A549 (cell line): ENCODE measurements at regions not wholly inside any gene's neighbourhood (a gene's known extent, or its start where the extent isn't known, plus 50 kb on each side); places are given as distances from the start of the nearest gene placed in this dataset.

Experiments
- ATAC-seq, 2 experiments: fragments of 200-7000 bp in 1 of 2; fragments of >200 bp in 1 of 2; cut with Nextera tagmentation in 1 of 2; cut with Tn5 transposase in 1 of 2; 3 replicates each; pipeline versions ENCODE4 v1.8.0 to v1.9.1; 2018 to 2020; ENCODE audit warnings: mild to moderate bottlenecking in 1 of 2, moderate library complexity in 1 of 2
- CTCF ChIA-PET: fragments of 300-600 bp; sonication (Branson Sonifier 250); formaldehyde crosslinking; extraction: SDS; loops from one replicate; lab custom pipeline; 2021; ENCODE audit warnings: antibody characterized with exemption, inconsistent platforms; lab: Yijun Ruan, JAX
- POLR2A ChIA-PET: fragments of 350-600 bp; formaldehyde crosslinking; extraction: SDS; loops from one replicate; lab custom pipeline; 2021; ENCODE audit warnings: antibody characterized with exemption, inconsistent platforms; lab: Yijun Ruan, JAX
- DNase-seq, 2 experiments: peaks; one replicate each; pipeline versions ENCODE4 v3.0.0 to v3.0.0-alpha.2; 2011 to 2016; ENCODE audit warnings: low read depth in 1 of 2, low spot score in 1 of 2
- FAIRE-seq: peaks from 2 replicates; lab custom pipeline; 2011; peaks lifted over from hg19 to GRCh38; lab: Jason Lieb, UNC
- H3K27ac ChIP-seq, 2 experiments: fragments of >200 bp; sonication (Bioruptor Twin); formaldehyde crosslinking; 3 replicates each; pipeline ENCODE4 v1.5.1; 2016 to 2017
- H3K4me1 ChIP-seq: fragments of >200 bp; sonication (Bioruptor Twin); formaldehyde crosslinking; 3 replicates; pipeline ENCODE4 v1.6.1; 2016
- H3K4me2 ChIP-seq: fragments of >200 bp; sonication (Bioruptor Twin); formaldehyde crosslinking; 3 replicates; pipeline ENCODE4 v1.6.1; 2016
- H3K4me3 ChIP-seq: fragments of >200 bp; sonication (Bioruptor Twin); formaldehyde crosslinking; 3 replicates; pipeline ENCODE4 v1.5.1; 2016
- H3K9me3 ChIP-seq: fragments of >200 bp; sonication (Bioruptor Twin); formaldehyde crosslinking; 3 replicates; pipeline ENCODE4 v1.6.1; 2016
- ATOH8 ChIP-seq: fragments of 250-450 bp; sonication (Bioruptor Pico); IDR thresholded peaks from 2 replicates; pipeline ENCODE4 v1.5.0; 2020; ENCODE audit warnings: low read depth, mild to moderate bottlenecking, moderate library complexity
- BCL3 ChIP-seq: fragments of >200 bp; sonication (Bioruptor Twin); formaldehyde crosslinking; IDR thresholded peaks from 3 replicates; pipeline ENCODE4 v1.6.1; 2016
- CBX8 ChIP-seq: fragments of 200-600 bp; sonication (generic); IDR thresholded peaks from 2 replicates; pipeline ENCODE4 v1.6.1; 2016
- CTCF ChIP-seq: fragments of >200 bp; sonication (Bioruptor Twin); formaldehyde crosslinking; IDR thresholded peaks from 3 replicates; pipeline ENCODE4 v1.5.1; 2016
- E2F6 ChIP-seq: IDR thresholded peaks from 2 replicates; pipeline ENCODE4 v1.6.1; 2012; ENCODE audit warnings: low read depth, borderline replicate concordance
- EHF ChIP-seq: fragments of 250-450 bp; sonication (Bioruptor Pico); IDR thresholded peaks from 2 replicates; pipeline ENCODE4 v1.5.0; 2020; ENCODE audit warnings: mild to moderate bottlenecking
- EP300 ChIP-seq, 2 experiments: fragments of >200 bp; sonication (Bioruptor Twin); formaldehyde crosslinking; IDR thresholded peaks; 2 replicates in 1 of 2; 3 replicates in 1 of 2; pipeline ENCODE4 v1.6.1; 2016 to 2017
- ESRRA ChIP-seq: fragments of 150-350 bp; IDR thresholded peaks from 2 replicates; pipeline ENCODE4 v1.6.1; 2014; ENCODE audit warnings: mild to moderate bottlenecking, low read length, borderline replicate concordance
- HOXA7 ChIP-seq: fragments of 250-450 bp; sonication (Bioruptor Pico); IDR thresholded peaks from 2 replicates; pipeline ENCODE4 v1.5.0; 2020; ENCODE audit warnings: mild to moderate bottlenecking, moderate library complexity
- HOXB5 ChIP-seq: fragments of 250-450 bp; sonication (Bioruptor Pico); IDR thresholded peaks from 2 replicates; pipeline ENCODE4 v1.5.0; 2020; ENCODE audit warnings: mild to moderate bottlenecking, moderate library complexity
- KDM1A ChIP-seq: fragments of 200-600 bp; sonication (generic); IDR thresholded peaks from 2 replicates; pipeline ENCODE4 v1.6.1; 2016; ENCODE audit warnings: low read depth, mild to moderate bottlenecking
- MAZ ChIP-seq: fragments of 150-350 bp; IDR thresholded peaks from 2 replicates; pipeline ENCODE4 v1.6.1; 2014; ENCODE audit warnings: antibody characterized with exemption, low read depth, low read length, borderline replicate concordance
- MYC ChIP-seq: IDR thresholded peaks from 2 replicates; pipeline ENCODE4 v1.6.1; 2012; ENCODE audit warnings: mild to moderate bottlenecking, inconsistent platforms, low read length, improper control_type of control experiment, borderline replicate concordance
- NFE2L2 ChIP-seq: fragments of 150-350 bp; conservative IDR thresholded peaks from 2 replicates; pipeline ENCODE4 v1.6.1; 2014; ENCODE audit warnings: low read length
- NPAS2 ChIP-seq: fragments of 250-450 bp; sonication (Bioruptor Pico); IDR thresholded peaks from 2 replicates; pipeline ENCODE4 v1.8.0; 2022; ENCODE audit warnings: mild to moderate bottlenecking, moderate library complexity, borderline replicate concordance
- NR3C1 ChIP-seq: fragments of >200 bp; sonication (Bioruptor Twin); formaldehyde crosslinking; IDR thresholded peaks from 3 replicates; pipeline ENCODE4 v1.6.1; 2017
- RCOR1 ChIP-seq: fragments of 150-350 bp; IDR thresholded peaks from 2 replicates; pipeline ENCODE4 v1.6.1; 2014; ENCODE audit warnings: antibody characterized with exemption, low read length, low read depth
- SMC3 ChIP-seq: fragments of >200 bp; sonication (Bioruptor Twin); formaldehyde crosslinking; IDR thresholded peaks from 3 replicates; pipeline ENCODE4 v1.6.1; 2018; ENCODE audit warnings: inconsistent platforms
- USF2 ChIP-seq: fragments of 450-650 bp; IDR thresholded peaks from 2 replicates; pipeline ENCODE4 v1.6.1; 2014; ENCODE audit warnings: antibody characterized with exemption
- WGBS: methylation state at CpG from one replicate; pipeline ENCODE4 v1.1.6; 2017; ENCODE audit errors: missing lambda C conversion rate; 5-methylcytosine and 5-hydroxymethylcytosine counted together

GRCh38 chr3:102240720-102241119 lies 194.1 kb upstream of the ZPLD1 start (continued):
- TF ChIP-seq E2F6 (no peak), MAZ (no peak), HOXB5 (no peak), NR3C1 (no peak), ATOH8 (CRISPR knock-in tag) (no peak), ESRRA (no peak), CTCF (no peak)
- TF ChIP-seq, all 56 proteins: peak for 0

- ChIA-PET CTCF (interaction anchor here (1.3 kb wide), 1 partner anchor 19 kb away, joined by 3 read pairs; no protein-coding TSS in a partner anchor), POLR2A (no interaction called here)
- 13% methylated on average over 2 of the region's 2 CpGs for WGBS
- FAIRE-seq: no peak
- no peak overlapping the region for H3K4me3 ChIP-seq
- no peak overlapping the region for H3K4me2 ChIP-seq
- no peaks in the 10 kb centered on the region for H3K9me3 ChIP-seq
- H3K4me1 ChIP-seq: no peaks in the 10 kb centered on the region
- no peak for DNase-seq
- no peak for ATAC-seq
- TF ChIP-seq SMC3 (no peak), MYC (no peak), E2F6 (no peak), NPAS2 (CRISPR knock-in tag) (no peak), HOXA7 (CRISPR knock-in tag) (no peak), ESRRA (no peak), EHF (CRISPR knock-in tag) (no peak), RCOR1 (no peak), KDM1A (no peak), CBX8 (no peak), USF2 (no peak), BCL3 (no peak), NFE2L2 (no peak)
- H3K27ac ChIP-seq: no peak overlapping the region
These were observed 185.7 kb upstream of the ZPLD1 start for GRCh38 chr3:102248981-102249705.

- 68% methylated on average over 1 of the region's 1 CpG for WGBS
- H3K4me2 ChIP-seq: no peak overlapping the region
- FAIRE-seq: no peak
- no peak for DNase-seq
- ATAC-seq: no peak
- TF ChIP-seq EP300 (IDR thresholded peaks at IDR 0.05): no peak
- ChIA-PET POLR2A (no interaction called here), CTCF (interaction anchor here (0.9 to 1.7 kb wide), 2 partner anchors 18 to 27 kb away, joined by 3 to 4 read pairs; no protein-coding TSS in a partner anchor)
- no peak overlapping the region for H3K4me3 ChIP-seq
- no peaks in the 10 kb centered on the region for H3K9me3 ChIP-seq
- no peak overlapping the region for H3K27ac ChIP-seq
- H3K4me1 ChIP-seq: no peaks in the 10 kb centered on the region
These were observed 179.1 kb upstream of the ZPLD1 start for GRCh38 chr3:102255736-102256135.
